ENCODE measurements at regions not wholly inside any gene's neighbourhood (a gene's known extent, or its start where the extent isn't known, plus 50 kb on each side); places are given as distances from the start of the nearest gene placed in this dataset.
"Not testable (repeated sequence)": the region's sequence is repeated elsewhere in the genome, so short reads cannot be mapped to it uniquely, and the experiment has no call there.

GRCh38 chr12:111248236-111249017 is 120.5 kb downstream of the PHETA1 start:
- no peak for DNase-seq (ENCODE audit: low read depth)

GRCh38 chr12:111247083-111247783 is 121.7 kb downstream of the PHETA1 start:
- DNase-seq (ENCODE audit: low read depth): no peak

DNA sequence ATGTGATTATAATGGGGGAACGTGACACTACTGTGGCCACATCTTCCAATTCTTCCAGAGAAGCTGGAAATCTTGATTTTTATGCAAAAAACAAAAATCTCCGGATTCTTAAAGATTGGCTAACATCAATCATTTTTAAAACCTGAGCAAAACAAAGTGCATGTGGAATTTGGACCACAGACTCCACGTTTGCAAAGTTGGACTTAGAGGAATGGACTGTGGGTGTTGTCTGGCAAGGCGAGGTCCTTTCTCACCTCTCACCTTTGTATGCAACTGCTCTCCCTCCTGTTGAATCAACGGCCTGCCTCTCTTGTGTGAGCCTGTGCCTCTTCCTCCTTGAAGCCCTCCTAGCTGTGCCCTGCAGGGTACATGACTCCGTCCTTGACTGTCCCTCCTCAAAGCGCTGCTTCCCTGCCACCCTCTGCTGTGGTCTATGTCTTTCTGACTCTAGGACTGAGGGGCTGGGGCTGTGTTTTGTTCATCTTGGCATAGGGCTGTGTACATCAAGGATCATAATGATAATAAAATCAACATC is 122.4 kb downstream of the PHETA1 start:
- no peak for DNase-seq (ENCODE audit: low read depth)

DNA sequence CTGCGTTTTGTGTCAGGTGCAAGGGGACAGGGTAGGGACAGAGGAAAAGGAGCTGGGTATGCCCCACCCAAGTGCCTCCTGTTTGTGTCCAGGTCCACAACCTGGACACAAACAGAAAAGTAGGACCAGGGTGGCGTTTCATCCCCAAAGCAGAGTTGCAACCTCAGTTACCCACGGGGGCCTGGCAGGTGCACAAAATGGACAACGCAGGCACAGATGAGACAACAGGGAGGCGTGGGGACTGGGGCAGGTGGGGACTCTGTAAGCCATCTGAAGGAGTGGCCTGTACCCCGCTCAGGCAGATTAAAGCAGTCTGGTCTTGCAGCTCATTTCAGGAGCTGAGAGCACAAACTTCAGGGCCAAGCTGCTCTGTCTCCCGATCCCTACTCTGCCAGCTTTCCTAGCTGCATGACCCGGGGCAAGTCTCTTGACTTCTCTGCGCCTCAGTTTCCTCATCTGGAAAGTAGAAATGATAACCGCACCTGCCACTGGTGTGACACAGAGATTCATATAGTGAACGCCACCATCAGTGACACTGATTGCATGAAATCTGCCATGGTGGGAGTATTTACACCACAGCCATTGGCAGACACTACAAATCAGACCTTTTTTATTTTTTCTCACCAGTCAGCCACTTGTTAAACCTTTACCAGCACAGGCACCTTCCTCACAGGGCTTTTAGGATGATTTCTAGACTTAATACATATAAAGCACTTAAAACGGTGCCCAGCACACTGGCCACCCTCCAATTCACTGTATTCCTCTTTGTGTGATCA is 123.0 kb downstream of the PHETA1 start:
- DNase-seq (ENCODE audit: low read depth): no peak

DNA sequence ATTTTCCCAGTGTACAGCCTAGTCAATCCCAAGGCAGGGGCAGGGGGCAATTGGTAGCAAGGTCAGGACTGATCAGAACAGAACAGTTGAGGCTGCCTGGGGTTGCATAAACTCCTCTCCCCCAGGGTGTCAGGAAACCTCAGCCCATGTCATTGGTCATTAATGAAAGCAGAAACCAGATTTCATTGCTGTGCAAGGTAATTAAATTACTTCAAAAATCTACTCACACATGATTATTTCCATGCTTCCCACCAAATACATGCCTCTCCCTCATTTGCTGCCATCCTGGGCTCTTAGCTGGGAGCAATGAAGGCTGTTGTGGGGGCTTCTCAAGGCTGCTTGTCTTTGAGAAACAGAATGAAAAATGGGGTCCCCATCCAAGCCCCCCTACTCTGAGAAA is 124.2 kb downstream of the PHETA1 start:
- no peak for DNase-seq (ENCODE audit: low read depth)

DNA sequence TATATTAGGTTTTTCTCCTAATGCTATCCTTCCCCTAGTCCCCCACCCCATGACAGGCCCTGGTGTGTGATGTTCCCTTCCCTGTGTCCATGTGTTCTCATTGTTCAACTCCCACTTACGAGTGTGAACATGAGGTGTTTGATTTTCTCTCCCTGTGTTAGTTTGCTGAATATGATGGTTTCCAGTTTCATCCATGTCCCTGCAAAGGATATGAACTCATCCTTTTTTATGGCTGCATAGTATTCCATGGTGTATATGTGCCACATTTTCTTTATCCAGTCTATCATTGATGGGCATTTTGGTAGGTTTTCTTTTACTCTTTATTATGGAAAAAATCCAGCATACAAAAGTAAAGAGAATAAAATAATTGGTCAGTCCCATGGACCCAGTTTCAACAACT is 126.1 kb downstream of the PHETA1 start:
- DNase-seq (ENCODE audit: low read depth): not testable (repeated sequence)

GRCh38 chr12:111242184-111242583 is 126.7 kb downstream of the PHETA1 start:
- no peak for DNase-seq (ENCODE audit: low read depth)

- no peak for DNase-seq (ENCODE audit: low read depth)
Observed at GRCh38 chr12:111240374-111240773, 128.5 kb downstream of the PHETA1 start.

DNA sequence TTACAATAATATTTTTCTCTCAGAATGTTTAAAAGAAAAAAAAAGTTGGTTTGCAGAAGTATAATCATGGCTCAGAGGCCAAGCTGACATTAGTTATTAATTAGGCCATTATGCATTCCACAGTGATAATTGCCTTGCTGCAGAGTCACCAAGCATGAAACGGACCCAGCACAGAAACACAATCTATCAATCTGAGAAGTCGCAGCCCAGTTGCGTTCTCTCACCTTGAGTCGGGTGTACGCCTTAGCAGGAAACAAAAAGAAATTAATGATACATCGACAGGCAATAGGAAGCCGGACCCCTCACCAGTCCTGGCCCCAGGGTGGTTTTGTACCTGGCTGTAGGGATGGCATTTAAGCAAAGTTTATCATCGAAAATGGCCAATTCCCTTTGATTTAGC is 129.7 kb downstream of the PHETA1 start:
- DNase-seq (ENCODE audit: low read depth): no peak

GRCh38 chr12:111238075-111238734 is 130.7 kb downstream of the PHETA1 start:
- no peak for DNase-seq (ENCODE audit: low read depth)

DNA sequence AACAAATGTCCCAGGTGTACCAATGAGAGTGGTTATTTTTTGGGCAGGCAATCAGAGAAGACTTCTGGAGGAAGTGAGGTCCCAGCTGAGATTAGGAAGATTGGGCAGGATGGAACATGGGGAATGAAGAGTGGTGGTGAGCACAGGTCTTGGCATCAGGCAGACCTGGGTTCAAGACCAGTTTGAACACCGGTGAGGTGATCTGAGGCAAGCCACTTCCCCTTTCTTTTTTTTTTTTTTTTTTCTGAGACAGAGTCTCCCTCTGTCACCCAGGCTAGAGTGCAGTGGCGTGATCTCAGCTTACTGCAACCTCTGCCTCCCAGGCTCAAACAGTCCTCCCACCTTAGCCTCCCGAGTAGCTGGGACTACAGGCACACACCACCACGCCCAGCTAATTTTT is 134.4 kb downstream of the PHETA1 start:
- not testable (repeated sequence) for DNase-seq (ENCODE audit: low read depth)

- no peak for DNase-seq (ENCODE audit: low read depth)
Observed at GRCh38 chr12:111233786-111234185, 135.1 kb downstream of the PHETA1 start.

- DNase-seq (ENCODE audit: low read depth): no peak
Observed at GRCh38 chr12:111230649-111231048, 138.2 kb downstream of the PHETA1 start.

DNA sequence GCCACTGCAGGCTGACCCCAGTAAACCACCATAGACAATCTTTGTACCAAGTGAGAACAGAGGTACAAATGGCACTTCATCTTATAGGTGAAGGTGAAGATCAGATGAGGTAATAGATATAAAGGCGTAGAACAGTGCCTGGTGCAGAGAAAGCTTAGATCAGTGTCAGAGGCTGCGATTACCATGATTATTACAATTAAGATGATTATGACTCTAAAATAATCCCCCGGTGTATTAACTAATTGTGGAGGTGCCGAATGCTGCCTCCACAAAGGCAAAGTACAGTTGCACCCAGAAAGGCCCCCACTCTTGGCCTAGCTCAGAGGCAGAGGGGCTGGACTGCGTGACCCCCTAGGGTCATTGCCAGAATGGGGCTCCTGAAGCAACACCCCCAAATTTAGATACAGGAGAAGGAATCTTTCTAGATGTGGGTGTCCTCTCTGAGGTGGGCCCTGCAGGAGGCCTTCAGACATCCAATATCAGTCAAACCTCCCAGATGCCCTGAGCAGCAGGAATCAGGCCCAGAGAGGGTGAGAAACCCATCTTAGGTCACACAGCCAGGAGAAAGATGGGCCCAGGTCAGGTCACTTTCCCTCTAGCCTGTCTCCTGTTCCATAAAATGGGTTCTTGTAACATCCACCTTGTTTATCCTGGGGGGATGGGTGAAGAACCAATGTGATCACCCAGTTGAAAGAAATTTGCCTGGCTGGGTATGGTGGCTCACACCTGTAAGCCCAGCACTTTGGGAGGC is 139.8 kb downstream of the PHETA1 start:
- no peak for DNase-seq (ENCODE audit: low read depth)

- no peak for DNase-seq (ENCODE audit: low read depth)
Observed at GRCh38 chr12:111227476-111228420, 141.1 kb downstream of the PHETA1 start.

DNA sequence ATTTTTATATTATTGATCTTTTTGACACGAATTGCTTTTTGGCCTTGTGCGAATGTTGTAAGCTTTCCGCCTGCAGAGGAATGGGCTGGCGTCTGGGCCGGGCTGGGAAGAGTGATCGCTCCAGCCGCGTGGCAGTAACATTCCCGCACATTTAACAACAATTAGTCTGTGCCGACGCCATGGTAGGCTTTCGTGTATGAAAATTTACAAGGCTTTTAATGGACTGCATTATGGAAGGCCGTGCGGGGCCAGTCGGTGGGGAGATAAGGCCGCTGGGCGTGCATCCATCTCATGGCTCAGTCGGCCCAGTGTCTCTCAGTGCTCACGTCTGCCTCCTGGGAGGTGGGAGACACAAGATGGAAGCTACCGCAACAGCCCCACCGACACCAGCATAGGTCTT is 142.2 kb downstream of the PHETA1 start:
- no peak for DNase-seq (ENCODE audit: low read depth)

GRCh38 chr12:111225307-111225706 is 143.6 kb downstream of the PHETA1 start:
- no peak for DNase-seq (ENCODE audit: low read depth)

GRCh38 chr12:111224186-111225066 is 144.5 kb downstream of the PHETA1 start:
- no peak for DNase-seq (ENCODE audit: low read depth)

DNA sequence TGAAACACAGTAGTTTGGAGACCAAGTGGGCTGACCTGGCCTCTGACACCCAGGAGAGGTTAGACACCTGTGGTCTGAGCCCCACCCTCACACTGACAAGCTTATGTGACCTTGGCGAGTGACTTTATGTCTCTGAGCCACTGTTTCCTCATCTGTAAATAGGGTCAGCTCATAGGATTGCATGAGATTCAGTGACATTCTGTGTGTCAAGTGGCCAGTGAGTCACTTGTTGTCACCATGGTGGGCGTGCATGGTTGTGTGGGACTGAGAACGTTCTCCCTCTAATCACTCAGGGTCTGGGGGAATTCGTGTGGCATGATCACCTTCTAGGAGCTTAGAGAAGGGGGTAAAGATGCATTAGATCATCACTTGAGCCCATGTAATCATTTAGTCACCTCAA is 146.4 kb downstream of the PHETA1 start:
- no peak for DNase-seq (ENCODE audit: low read depth)

Data from T-helper 22 cell (primary cell).